ENCODE measurements at regions not wholly inside any gene's neighbourhood (a gene's known extent, or its start where the extent isn't known, plus 50 kb on each side); places are given as distances from the start of the nearest gene placed in this dataset.

GRCh38 chr13:47114030-47114429, 217.2 kb upstream of the HTR2A start:
- H3K36me3 ChIP-seq (ENCODE audit: control insufficient read depth in 2 of 2, insufficient read depth in 1 of 2, low read length in 2 of 2) = no peaks in the 10 kb centered on the region
- TF ChIP-seq ZSCAN4 (tag by site-specific recombination; IDR thresholded peaks at IDR 0.05) (no peak), EGR2 (tag by site-specific recombination; IDR thresholded peaks at IDR 0.05; ENCODE audit: low read depth) (no peak), ZNF433 (tag by site-specific recombination; IDR thresholded peaks at IDR 0.05; ENCODE audit: low read depth) (no peak), ZNF10 (tag by site-specific recombination; IDR thresholded peaks at IDR 0.05) (no peak), ZNF621 (tag by site-specific recombination; IDR thresholded peaks at IDR 0.05) (no peak), ZNF223 (tag by site-specific recombination; IDR thresholded peaks at IDR 0.05) (no peak), ZNF76 (tag by site-specific recombination; IDR thresholded peaks at IDR 0.05; ENCODE audit: borderline replicate concordance, low read depth) (no peak)
- ChIA-PET POLR2A (no interaction called here), CTCF (no interaction called here)
- no peaks in the 10 kb centered on the region for H3K9me3 ChIP-seq (ENCODE audit: control insufficient read depth, insufficient read depth, low read depth, low read length)
- no peak overlapping the region for H3K4me3 ChIP-seq (ENCODE audit: low read depth, low read length)
- no peak overlapping the region for H3K27ac ChIP-seq (ENCODE audit: extremely low read depth, low read depth, low read length)
- no peaks in the 10 kb centered on the region for H3K4me1 ChIP-seq (ENCODE audit: control insufficient read depth, insufficient read depth, low read length)

- ChIA-PET POLR2A (no interaction called here), CTCF (interaction anchor here (0.5 to 0.6 kb wide), 2 partner anchors 178 to 928 kb away, joined by 3 read pairs; no protein-coding TSS in a partner anchor)
- TF ChIP-seq ZNF76 (tag by site-specific recombination; IDR thresholded peaks at IDR 0.05; ENCODE audit: borderline replicate concordance, low read depth) (no peak), ZNF677 (tag by site-specific recombination; IDR thresholded peaks at IDR 0.05) (no peak), ZNF544 (tag by site-specific recombination; IDR thresholded peaks at IDR 0.05) (no peak), BCL11A (tag by site-specific recombination; IDR thresholded peaks at IDR 0.05; ENCODE audit: low read depth) (no peak)
- TF ChIP-seq, protein P1, sequence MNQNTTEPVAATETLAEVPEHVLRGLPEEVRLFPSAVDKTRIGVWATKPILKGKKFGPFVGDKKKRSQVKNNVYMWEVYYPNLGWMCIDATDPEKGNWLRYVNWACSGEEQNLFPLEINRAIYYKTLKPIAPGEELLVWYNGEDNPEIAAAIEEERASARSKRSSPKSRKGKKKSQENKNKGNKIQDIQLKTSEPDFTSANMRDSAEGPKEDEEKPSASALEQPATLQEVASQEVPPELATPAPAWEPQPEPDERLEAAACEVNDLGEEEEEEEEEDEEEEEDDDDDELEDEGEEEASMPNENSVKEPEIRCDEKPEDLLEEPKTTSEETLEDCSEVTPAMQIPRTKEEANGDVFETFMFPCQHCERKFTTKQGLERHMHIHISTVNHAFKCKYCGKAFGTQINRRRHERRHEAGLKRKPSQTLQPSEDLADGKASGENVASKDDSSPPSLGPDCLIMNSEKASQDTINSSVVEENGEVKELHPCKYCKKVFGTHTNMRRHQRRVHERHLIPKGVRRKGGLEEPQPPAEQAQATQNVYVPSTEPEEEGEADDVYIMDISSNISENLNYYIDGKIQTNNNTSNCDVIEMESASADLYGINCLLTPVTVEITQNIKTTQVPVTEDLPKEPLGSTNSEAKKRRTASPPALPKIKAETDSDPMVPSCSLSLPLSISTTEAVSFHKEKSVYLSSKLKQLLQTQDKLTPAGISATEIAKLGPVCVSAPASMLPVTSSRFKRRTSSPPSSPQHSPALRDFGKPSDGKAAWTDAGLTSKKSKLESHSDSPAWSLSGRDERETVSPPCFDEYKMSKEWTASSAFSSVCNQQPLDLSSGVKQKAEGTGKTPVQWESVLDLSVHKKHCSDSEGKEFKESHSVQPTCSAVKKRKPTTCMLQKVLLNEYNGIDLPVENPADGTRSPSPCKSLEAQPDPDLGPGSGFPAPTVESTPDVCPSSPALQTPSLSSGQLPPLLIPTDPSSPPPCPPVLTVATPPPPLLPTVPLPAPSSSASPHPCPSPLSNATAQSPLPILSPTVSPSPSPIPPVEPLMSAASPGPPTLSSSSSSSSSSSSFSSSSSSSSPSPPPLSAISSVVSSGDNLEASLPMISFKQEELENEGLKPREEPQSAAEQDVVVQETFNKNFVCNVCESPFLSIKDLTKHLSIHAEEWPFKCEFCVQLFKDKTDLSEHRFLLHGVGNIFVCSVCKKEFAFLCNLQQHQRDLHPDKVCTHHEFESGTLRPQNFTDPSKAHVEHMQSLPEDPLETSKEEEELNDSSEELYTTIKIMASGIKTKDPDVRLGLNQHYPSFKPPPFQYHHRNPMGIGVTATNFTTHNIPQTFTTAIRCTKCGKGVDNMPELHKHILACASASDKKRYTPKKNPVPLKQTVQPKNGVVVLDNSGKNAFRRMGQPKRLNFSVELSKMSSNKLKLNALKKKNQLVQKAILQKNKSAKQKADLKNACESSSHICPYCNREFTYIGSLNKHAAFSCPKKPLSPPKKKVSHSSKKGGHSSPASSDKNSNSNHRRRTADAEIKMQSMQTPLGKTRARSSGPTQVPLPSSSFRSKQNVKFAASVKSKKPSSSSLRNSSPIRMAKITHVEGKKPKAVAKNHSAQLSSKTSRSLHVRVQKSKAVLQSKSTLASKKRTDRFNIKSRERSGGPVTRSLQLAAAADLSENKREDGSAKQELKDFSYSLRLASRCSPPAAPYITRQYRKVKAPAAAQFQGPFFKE (tag by site-specific recombination; IDR thresholded peaks at IDR 0.05; ENCODE audit: borderline replicate concordance) = no peak
- no peaks in the 10 kb centered on the region for H3K36me3 ChIP-seq (ENCODE audit: control insufficient read depth in 2 of 2, insufficient read depth in 1 of 2, low read length in 2 of 2)
- H3K27ac ChIP-seq (ENCODE audit: extremely low read depth, low read depth, low read length) = no peak overlapping the region
- no peak overlapping the region for H3K4me3 ChIP-seq (ENCODE audit: low read depth, low read length)
- H3K4me1 ChIP-seq (ENCODE audit: control insufficient read depth, insufficient read depth, low read length) = no peaks in the 10 kb centered on the region
- no peaks in the 10 kb centered on the region for H3K9me3 ChIP-seq (ENCODE audit: control insufficient read depth, insufficient read depth, low read depth, low read length)
Observed at GRCh38 chr13:47112903-47113299, 216.0 kb upstream of the HTR2A start.

GRCh38 chr13:47112205-47112902, 215.5 kb upstream of the HTR2A start:
- ChIA-PET CTCF (interaction anchor here (0.5 to 0.6 kb wide), 3 partner anchors 178 to 928 kb away, joined by 3 read pairs; no protein-coding TSS in a partner anchor), POLR2A (no interaction called here)
- TF ChIP-seq ZNF645 (tag by site-specific recombination; IDR thresholded peaks at IDR 0.05) = no peak
- no peak for TF ChIP-seq ZNF426 (tag by site-specific recombination; IDR thresholded peaks at IDR 0.05)
- no peak for TF ChIP-seq ZNF133 (tag by site-specific recombination; IDR thresholded peaks at IDR 0.05)
- Histone ChIP-seq H3K36me3 (ENCODE audit: control insufficient read depth in 2 of 2, insufficient read depth in 1 of 2, low read length in 2 of 2) (no peaks in the 10 kb centered on the region), H3K9me3 (ENCODE audit: control insufficient read depth, insufficient read depth, low read depth, low read length) (no peaks in the 10 kb centered on the region), H3K4me3 (ENCODE audit: low read depth, low read length) (no peak overlapping the region), H3K27ac (ENCODE audit: extremely low read depth, low read depth, low read length) (no peak overlapping the region), H3K4me1 (ENCODE audit: control insufficient read depth, insufficient read depth, low read length) (no peaks in the 10 kb centered on the region)
